ENCODE measurements at regions not wholly inside any gene's neighbourhood (a gene's known extent, or its start where the extent isn't known, plus 50 kb on each side); places are given as distances from the start of the nearest gene placed in this dataset.
"Not testable (repeated sequence)": the region's sequence is repeated elsewhere in the genome, so short reads cannot be mapped to it uniquely, and the experiment has no call there.

DNA sequence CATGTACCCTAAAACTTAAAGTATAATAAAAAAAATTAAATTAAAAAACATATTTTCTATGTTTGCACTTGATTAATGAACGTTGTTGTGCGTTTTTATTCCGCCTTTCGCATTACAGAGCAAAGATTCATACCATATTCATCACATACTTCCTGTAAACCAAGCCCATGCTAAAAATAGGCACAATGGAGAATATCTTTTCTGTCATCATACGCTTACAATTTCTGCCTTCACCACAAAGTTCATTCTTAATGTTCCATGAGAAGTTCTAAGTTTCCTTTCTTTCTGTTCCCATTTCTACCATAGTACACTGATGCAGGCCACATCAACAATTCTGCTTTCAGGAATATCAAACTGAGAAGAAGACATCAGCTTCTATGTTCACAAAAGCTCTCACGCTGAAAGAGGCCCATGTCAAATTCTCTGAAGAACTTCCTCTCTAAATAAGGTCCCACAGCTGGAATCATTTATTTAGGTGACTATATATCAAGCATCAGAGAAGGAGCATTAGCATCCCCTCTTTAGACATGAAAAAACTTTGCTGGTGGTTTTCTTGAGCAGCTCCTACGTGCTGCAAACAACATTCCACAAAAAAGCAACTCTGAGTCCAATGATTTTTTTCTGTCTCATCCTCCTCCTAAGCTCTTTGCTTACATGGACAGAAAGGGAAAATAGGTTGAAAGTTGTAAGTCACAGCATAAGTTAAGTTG lies 456.4 kb downstream of the CDH10 start:
- 100% methylated on average over 1 of the region's 7 CpGs for WGBS (ENCODE audit: insufficient coverage)
- Histone ChIP-seq H3K27ac (ENCODE audit: low read depth, low read length) (no peak overlapping the region), H3K36me3 (ENCODE audit: control insufficient read depth, insufficient read depth, low read length) (no peaks in the 10 kb centered on the region), H3K4me1 (ENCODE audit: control insufficient read depth, insufficient read depth, low read length) (no peaks in the 10 kb centered on the region), H3K4me3 (ENCODE audit: low read depth, low read length) (no peak overlapping the region), H3K27me3 (ENCODE audit: control insufficient read depth, insufficient read depth, low read length) (no peaks in the 10 kb centered on the region), H3K9me3 (ENCODE audit: control insufficient read depth, insufficient read depth, low read length) (no peaks in the 10 kb centered on the region)
- DNase-seq (ENCODE audit: low read depth in 4 of 6, low spot score in 6 of 6) = no peak

DNA sequence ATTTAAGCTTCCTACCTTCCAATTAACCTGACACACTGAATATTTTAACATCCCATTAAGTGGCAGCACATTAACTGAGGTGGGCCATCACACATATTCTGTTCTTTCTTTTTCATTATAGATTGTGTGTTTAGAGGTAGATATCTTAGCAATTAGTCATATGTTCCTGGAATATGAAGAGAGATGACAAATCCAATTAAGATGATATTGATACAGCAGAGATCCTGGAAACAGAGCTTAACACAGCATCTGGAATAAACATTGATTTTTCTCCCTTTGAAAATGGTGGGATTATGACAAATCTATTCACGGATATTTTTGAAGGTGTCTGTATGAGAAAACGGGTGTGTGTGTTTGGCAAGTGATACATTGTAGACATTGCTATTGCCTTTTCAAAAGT lies 448.0 kb downstream of the CDH10 start:
- no CpG with 5 or more reads among the region's 2 CpGs for WGBS (ENCODE audit: insufficient coverage)
- no peak for DNase-seq (ENCODE audit: low read depth in 4 of 6, low spot score in 6 of 6)
- Histone ChIP-seq H3K36me3 (ENCODE audit: control insufficient read depth, insufficient read depth, low read length) (no peaks in the 10 kb centered on the region), H3K4me3 (ENCODE audit: low read depth, low read length) (no peak overlapping the region), H3K27me3 (ENCODE audit: control insufficient read depth, insufficient read depth, low read length) (no peaks in the 10 kb centered on the region), H3K4me1 (ENCODE audit: control insufficient read depth, insufficient read depth, low read length) (no peaks in the 10 kb centered on the region), H3K27ac (ENCODE audit: low read depth, low read length) (no peak overlapping the region), H3K9me3 (ENCODE audit: control insufficient read depth, insufficient read depth, low read length) (no peaks in the 10 kb centered on the region)

DNA sequence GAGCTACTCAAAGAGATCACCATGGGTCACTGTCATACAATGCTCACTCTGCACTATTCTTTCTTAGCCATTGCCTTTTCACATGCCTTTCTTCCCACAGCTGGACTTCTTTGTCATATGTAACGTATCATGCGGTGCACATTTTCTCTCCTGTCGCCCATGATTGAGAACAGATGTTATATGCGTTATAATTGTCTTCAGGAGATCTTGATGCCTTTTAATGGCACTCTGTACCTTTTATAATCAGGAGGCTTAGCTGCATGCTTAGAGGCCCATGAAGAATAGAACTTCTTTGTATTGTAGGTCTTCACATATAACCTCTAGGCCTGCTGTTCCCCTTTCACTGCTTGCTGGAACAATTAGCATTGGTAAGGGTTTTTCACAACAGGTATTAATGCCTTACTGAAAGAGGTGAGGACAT lies 436.1 kb downstream of the CDH10 start:
- H3K27ac ChIP-seq (ENCODE audit: low read depth, low read length) = no peak overlapping the region
- no peaks in the 10 kb centered on the region for H3K9me3 ChIP-seq (ENCODE audit: control insufficient read depth, insufficient read depth, low read length)
- H3K36me3 ChIP-seq (ENCODE audit: control insufficient read depth, insufficient read depth, low read length) = no peaks in the 10 kb centered on the region
- no CpG with 5 or more reads among the region's 4 CpGs for WGBS (ENCODE audit: insufficient coverage)
- no peak overlapping the region for H3K4me3 ChIP-seq (ENCODE audit: low read depth, low read length)
- peak in 1 of 6 donors; percentile 14 for DNase-seq (ENCODE audit: low read depth in 4 of 6, low spot score in 6 of 6)
- no peaks in the 10 kb centered on the region for H3K27me3 ChIP-seq (ENCODE audit: control insufficient read depth, insufficient read depth, low read length)
- no peaks in the 10 kb centered on the region for H3K4me1 ChIP-seq (ENCODE audit: control insufficient read depth, insufficient read depth, low read length)

DNA sequence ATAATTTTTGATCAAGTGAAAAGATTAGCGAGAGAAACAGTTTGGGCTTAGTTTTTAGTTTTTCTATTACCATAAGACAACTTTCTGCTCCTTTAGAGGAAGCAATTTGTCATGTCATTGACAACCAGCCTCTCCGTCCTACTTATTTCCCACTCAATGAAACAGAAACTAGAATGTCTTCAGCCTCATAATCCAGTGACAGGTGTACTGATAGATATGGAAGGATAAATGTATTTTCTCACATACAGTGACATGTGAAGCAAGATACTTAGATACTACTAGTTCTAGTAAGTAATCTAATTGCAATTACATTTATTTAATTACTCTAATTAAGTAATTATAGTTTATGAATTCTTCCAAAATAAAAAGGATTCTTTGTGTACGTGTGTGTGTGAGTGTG lies 429.7 kb downstream of the CDH10 start:
- Histone ChIP-seq H3K9me3 (ENCODE audit: control insufficient read depth, insufficient read depth, low read length) (no peaks in the 10 kb centered on the region), H3K4me1 (ENCODE audit: control insufficient read depth, insufficient read depth, low read length) (no peaks in the 10 kb centered on the region), H3K27me3 (ENCODE audit: control insufficient read depth, insufficient read depth, low read length) (no peaks in the 10 kb centered on the region), H3K4me3 (ENCODE audit: low read depth, low read length) (no peak overlapping the region), H3K27ac (ENCODE audit: low read depth, low read length) (no peak overlapping the region), H3K36me3 (ENCODE audit: control insufficient read depth, insufficient read depth, low read length) (no peaks in the 10 kb centered on the region)
- no peak for DNase-seq (ENCODE audit: low read depth in 4 of 6, low spot score in 6 of 6)
- WGBS (ENCODE audit: insufficient coverage) = no CpG with 5 or more reads among the region's 3 CpGs

DNA sequence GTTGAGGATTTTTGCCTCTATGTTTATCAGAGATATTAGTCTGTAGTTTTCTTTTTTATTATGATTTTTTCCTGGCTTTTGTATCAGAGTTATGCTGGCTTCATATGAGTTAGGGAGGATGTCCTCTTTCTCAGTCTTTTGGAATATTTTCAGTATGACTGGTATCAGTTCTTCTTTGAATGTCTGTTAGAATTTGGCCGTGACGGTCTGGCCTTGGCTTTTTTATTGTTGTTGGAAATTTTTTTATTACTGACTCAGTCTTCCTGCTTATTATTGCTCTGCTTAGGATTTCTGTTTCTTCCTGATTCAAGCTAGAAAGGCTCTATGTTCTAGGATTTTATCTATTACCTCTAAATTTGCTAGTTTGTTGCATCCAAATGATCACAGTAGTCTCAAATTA lies 421.9 kb downstream of the CDH10 start:
- peaks cover 8% of the 10 kb centered on the region for H3K9me3 ChIP-seq (ENCODE audit: control insufficient read depth, insufficient read depth, low read length)
- H3K4me1 ChIP-seq (ENCODE audit: control insufficient read depth, insufficient read depth, low read length) = no peaks in the 10 kb centered on the region
- no peaks in the 10 kb centered on the region for H3K27me3 ChIP-seq (ENCODE audit: control insufficient read depth, insufficient read depth, low read length)
- WGBS (ENCODE audit: insufficient coverage) = no CpG with 5 or more reads among the region's 2 CpGs
- H3K36me3 ChIP-seq (ENCODE audit: control insufficient read depth, insufficient read depth, low read length) = no peaks in the 10 kb centered on the region
- DNase-seq (ENCODE audit: low read depth in 4 of 6, low spot score in 6 of 6) = no peak
- no peak overlapping the region for H3K27ac ChIP-seq (ENCODE audit: low read depth, low read length)
- no peak overlapping the region for H3K4me3 ChIP-seq (ENCODE audit: low read depth, low read length)

DNA sequence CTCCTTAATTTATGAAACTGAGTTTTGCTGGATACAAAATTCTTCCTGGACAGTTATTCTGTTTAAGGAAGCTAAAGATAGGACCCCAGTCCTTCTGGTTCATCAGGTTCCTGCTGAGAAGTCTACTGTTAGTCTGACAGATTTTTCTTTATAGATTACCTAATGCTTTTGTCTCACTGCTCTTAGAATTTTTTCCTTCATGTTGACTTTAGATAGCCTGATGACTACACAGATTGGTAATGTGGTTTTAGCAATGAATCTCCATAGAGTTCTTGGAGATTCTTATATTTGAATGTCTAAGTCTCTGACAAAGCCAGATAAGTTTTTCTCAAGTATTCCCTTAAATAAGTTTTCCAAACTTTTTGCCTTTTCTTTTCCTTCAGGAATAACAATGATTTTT lies 419.7 kb downstream of the CDH10 start:
- Histone ChIP-seq H3K4me1 (ENCODE audit: control insufficient read depth, insufficient read depth, low read length) (no peaks in the 10 kb centered on the region), H3K27me3 (ENCODE audit: control insufficient read depth, insufficient read depth, low read length) (no peaks in the 10 kb centered on the region), H3K36me3 (ENCODE audit: control insufficient read depth, insufficient read depth, low read length) (no peaks in the 10 kb centered on the region), H3K27ac (ENCODE audit: low read depth, low read length) (no peak overlapping the region), H3K4me3 (ENCODE audit: low read depth, low read length) (no peak overlapping the region), H3K9me3 (ENCODE audit: control insufficient read depth, insufficient read depth, low read length) (peaks cover 8% of the 10 kb centered on the region)
- no peak for DNase-seq (ENCODE audit: low read depth in 4 of 6, low spot score in 6 of 6)

DNA sequence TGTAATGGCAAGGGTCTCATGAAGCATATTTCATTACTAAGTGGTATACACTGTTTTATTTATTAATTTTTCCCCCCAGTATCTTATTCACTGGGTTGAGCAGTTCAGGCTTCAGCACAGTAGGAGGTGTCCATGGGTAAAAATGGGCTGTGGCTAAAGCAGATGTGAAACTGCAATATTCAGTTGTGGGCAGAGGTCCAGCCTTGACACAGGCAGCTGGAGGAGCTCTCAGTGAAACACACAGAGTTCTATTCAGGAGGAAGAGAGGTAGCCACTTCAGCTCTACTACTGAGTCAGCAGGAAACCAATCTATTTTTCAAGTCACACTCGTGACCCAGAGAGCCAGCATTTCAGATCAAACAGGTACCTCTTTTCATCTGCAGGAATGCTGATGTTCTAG lies 418.3 kb downstream of the CDH10 start:
- no CpG with 5 or more reads among the region's 1 CpG for WGBS (ENCODE audit: insufficient coverage)
- DNase-seq (ENCODE audit: low read depth in 4 of 6, low spot score in 6 of 6) = peak in 1 of 6 donors; percentile 8
- no peaks in the 10 kb centered on the region for H3K27me3 ChIP-seq (ENCODE audit: control insufficient read depth, insufficient read depth, low read length)
- no peak overlapping the region for H3K4me3 ChIP-seq (ENCODE audit: low read depth, low read length)
- no peaks in the 10 kb centered on the region for H3K36me3 ChIP-seq (ENCODE audit: control insufficient read depth, insufficient read depth, low read length)
- H3K4me1 ChIP-seq (ENCODE audit: control insufficient read depth, insufficient read depth, low read length) = no peaks in the 10 kb centered on the region
- H3K27ac ChIP-seq (ENCODE audit: low read depth, low read length) = no peak overlapping the region
- H3K9me3 ChIP-seq (ENCODE audit: control insufficient read depth, insufficient read depth, low read length) = no peaks in the 10 kb centered on the region

DNA sequence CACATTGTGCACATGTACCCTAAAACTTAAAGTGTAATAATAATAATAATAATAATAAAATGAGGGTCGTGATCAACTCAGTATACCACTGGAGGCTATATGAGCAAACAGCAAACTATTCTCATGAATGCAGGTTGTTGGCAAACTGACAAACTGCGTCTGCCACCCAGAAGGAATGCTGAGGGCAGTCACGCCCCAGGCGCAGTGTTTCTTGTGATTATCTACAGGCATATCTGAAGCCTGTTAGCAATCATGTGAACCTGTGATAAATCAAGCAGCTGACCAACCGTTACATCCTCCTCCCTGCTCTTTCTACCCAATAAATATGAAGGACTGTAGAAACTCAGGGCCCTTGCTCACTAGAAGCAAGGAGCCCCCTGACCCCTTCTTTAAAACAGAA lies 416.9 kb downstream of the CDH10 start:
- H3K9me3 ChIP-seq (ENCODE audit: control insufficient read depth, insufficient read depth, low read length); H3K36me3 ChIP-seq (ENCODE audit: control insufficient read depth, insufficient read depth, low read length); H3K4me1 ChIP-seq (ENCODE audit: control insufficient read depth, insufficient read depth, low read length); H3K4me3 ChIP-seq (ENCODE audit: low read depth, low read length); H3K27ac ChIP-seq (ENCODE audit: low read depth, low read length); DNase-seq (ENCODE audit: low read depth in 4 of 6, low spot score in 6 of 6); H3K27me3 ChIP-seq (ENCODE audit: control insufficient read depth, insufficient read depth, low read length): not testable (repeated sequence)
- WGBS (ENCODE audit: insufficient coverage) = 93% methylated on average over 3 of the region's 5 CpGs

DNA sequence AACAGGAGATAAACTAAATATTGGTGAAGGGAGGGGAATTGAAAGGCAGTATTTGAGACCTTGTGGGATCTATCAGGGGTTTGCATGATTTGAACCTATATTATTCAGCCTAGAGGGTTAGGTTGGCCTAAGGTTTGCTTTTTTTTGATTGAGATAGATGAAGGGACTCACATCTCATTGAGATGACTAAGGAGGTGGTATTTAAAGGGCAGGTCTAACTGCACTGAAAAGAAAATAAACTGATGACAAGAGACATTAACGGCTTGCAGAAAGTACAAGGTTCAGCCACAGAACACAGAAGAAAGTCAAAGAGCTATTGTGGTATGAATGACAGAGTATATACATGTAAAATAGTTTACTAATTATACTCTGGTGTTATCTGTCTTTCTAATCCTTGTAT lies 412.7 kb downstream of the CDH10 start:
- no peaks in the 10 kb centered on the region for H3K4me1 ChIP-seq (ENCODE audit: control insufficient read depth, insufficient read depth, low read length)
- no peak overlapping the region for H3K27ac ChIP-seq (ENCODE audit: low read depth, low read length)
- no peak for DNase-seq (ENCODE audit: low read depth in 4 of 6, low spot score in 6 of 6)
- no peaks in the 10 kb centered on the region for H3K27me3 ChIP-seq (ENCODE audit: control insufficient read depth, insufficient read depth, low read length)
- H3K36me3 ChIP-seq (ENCODE audit: control insufficient read depth, insufficient read depth, low read length) = no peaks in the 10 kb centered on the region
- H3K4me3 ChIP-seq (ENCODE audit: low read depth, low read length) = no peak overlapping the region
- H3K9me3 ChIP-seq (ENCODE audit: control insufficient read depth, insufficient read depth, low read length) = no peaks in the 10 kb centered on the region
- 60% methylated on average over 1 of the region's 1 CpG for WGBS (ENCODE audit: insufficient coverage)

DNA sequence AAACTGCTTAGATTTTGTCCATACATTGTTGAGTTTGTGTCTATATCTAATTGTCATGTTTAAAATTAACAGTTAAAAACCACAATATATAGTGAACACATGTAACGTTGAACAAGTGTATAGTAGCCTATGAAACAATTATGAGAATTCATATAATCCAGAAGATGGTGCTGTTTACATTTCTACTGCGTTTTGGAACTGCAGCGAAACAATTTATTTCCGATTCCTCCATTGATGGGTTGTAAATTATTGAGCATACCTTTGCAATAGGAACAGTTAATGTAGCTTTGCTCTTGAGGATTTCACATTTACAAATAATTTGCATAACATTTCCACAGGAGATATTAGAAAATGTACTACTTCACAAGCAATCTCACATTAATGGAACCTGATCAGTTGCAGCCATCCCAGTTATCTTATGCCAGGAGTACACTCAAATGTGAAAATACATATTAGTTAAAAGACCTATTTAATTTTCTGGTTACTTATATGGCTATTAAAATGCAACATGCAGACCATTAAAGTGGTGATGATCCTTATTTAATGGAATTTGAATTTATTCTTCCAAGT lies 411.8 kb downstream of the CDH10 start:
- Histone ChIP-seq H3K36me3 (ENCODE audit: control insufficient read depth, insufficient read depth, low read length) (no peaks in the 10 kb centered on the region), H3K27me3 (ENCODE audit: control insufficient read depth, insufficient read depth, low read length) (no peaks in the 10 kb centered on the region), H3K4me1 (ENCODE audit: control insufficient read depth, insufficient read depth, low read length) (no peaks in the 10 kb centered on the region), H3K9me3 (ENCODE audit: control insufficient read depth, insufficient read depth, low read length) (no peaks in the 10 kb centered on the region), H3K4me3 (ENCODE audit: low read depth, low read length) (no peak overlapping the region), H3K27ac (ENCODE audit: low read depth, low read length) (no peak overlapping the region)
- peak in 4 of 6 donors; percentile 13 to 89 (median 38) for DNase-seq (ENCODE audit: low read depth in 4 of 6, low spot score in 6 of 6)
- WGBS (ENCODE audit: insufficient coverage) = no CpG with 5 or more reads among the region's 4 CpGs

Measured in spinal cord (tissue), 9 donors.